ENCODE measurements at regions not wholly inside any gene's neighbourhood (a gene's known extent, or its start where the extent isn't known, plus 50 kb on each side); places are given as distances from the start of the nearest gene placed in this dataset.

GRCh38 chr7:50962281-50962883, 179.7 kb upstream of the GRB10 start:
- TF ChIP-seq CTCF (IDR thresholded peaks at IDR 0.05), result no peak
- no peak for TF ChIP-seq POLR2AphosphoS5 (IDR thresholded peaks at IDR 0.05; ENCODE audit: low read depth, low read length)
- TF ChIP-seq SIN3A (IDR thresholded peaks at IDR 0.05; ENCODE audit: borderline replicate concordance, insufficient read depth, low read depth, low read length), result no peak
- no peak for TF ChIP-seq TCF7L2 (IDR thresholded peaks at IDR 0.05; ENCODE audit: low read depth, low read length)
- no peak for TF ChIP-seq REST (IDR thresholded peaks at IDR 0.05; ENCODE audit: insufficient read depth in 1 of 2, low read depth in 2 of 2, low read length in 1 of 2)
